AG10803 (cell line): ENCODE measurements at regions not wholly inside any gene's neighbourhood (a gene's known extent, or its start where the extent isn't known, plus 50 kb on each side); places are given as distances from the start of the nearest gene placed in this dataset.

Experiments used
- DNase-seq: peaks from one replicate; pipeline ENCODE4 v3.0.0; 2010; ENCODE audit warnings: low read depth
- H3K4me3 ChIP-seq: 2 replicates; pipeline ENCODE4 v1.5.1; 2011; ENCODE audit warnings: mild to moderate bottlenecking, low read length, control low read depth
- TF ChIP-seq, protein P1 (sequence below): conservative IDR thresholded peaks from 2 replicates; pipeline ENCODE4 v1.5.1; 2011; ENCODE audit warnings: mild to moderate bottlenecking, low read length, control low read depth, inconsistent platforms

GRCh38 chr16:52781005-52781630 lies 234.2 kb upstream of the TOX3 start:
- TF ChIP-seq, protein P1, sequence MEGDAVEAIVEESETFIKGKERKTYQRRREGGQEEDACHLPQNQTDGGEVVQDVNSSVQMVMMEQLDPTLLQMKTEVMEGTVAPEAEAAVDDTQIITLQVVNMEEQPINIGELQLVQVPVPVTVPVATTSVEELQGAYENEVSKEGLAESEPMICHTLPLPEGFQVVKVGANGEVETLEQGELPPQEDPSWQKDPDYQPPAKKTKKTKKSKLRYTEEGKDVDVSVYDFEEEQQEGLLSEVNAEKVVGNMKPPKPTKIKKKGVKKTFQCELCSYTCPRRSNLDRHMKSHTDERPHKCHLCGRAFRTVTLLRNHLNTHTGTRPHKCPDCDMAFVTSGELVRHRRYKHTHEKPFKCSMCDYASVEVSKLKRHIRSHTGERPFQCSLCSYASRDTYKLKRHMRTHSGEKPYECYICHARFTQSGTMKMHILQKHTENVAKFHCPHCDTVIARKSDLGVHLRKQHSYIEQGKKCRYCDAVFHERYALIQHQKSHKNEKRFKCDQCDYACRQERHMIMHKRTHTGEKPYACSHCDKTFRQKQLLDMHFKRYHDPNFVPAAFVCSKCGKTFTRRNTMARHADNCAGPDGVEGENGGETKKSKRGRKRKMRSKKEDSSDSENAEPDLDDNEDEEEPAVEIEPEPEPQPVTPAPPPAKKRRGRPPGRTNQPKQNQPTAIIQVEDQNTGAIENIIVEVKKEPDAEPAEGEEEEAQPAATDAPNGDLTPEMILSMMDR: no peak
- H3K4me3 ChIP-seq: no peak overlapping the region
- no peak for DNase-seq

DNA sequence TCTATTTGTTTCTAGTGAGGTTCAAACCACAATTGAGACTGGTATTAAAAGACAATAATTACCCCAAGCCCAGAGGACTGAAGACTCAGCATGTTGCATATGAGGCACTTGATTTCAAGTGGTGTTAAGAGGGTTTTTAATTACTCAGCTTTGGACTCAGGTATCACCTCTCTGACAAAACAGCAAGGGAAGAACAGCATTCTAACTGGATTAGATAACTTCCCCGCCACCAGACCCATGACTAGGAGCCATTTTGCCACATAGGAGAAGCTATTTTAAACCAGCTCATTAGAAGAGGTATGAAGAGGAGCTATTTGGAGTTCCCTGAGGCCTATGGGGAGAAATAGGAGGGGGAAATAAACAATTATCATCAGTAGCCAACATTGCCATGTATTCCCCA lies 226.1 kb upstream of the TOX3 start:
- no peak for DNase-seq
- TF ChIP-seq, protein P1: no peak

DNA sequence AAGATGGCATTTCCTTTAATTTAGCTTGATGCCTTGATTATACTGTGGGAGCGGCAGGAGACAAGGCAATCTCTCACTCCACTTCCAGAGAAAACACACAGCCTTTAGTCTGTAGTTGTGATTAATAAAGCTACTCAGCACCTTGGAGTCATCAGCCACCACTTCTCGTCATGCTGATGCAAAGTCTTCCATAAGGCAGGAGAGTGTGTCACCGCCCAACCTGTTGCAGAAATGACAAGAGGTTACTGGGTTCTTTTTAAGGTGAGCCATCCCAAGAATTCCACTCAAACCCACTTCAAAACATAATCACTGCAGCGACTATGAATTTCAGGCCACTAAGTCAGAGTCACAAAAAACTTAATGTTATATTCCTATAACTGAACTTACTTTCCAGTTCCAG lies 223.9 kb upstream of the TOX3 start:
- TF ChIP-seq, protein P1: no peak
- H3K4me3 ChIP-seq: no peak overlapping the region
- DNase-seq: no peak

More for the DNA sequence above, 226.1 kb upstream of the TOX3 start:
- H3K4me3 ChIP-seq: no peak overlapping the region

DNA sequence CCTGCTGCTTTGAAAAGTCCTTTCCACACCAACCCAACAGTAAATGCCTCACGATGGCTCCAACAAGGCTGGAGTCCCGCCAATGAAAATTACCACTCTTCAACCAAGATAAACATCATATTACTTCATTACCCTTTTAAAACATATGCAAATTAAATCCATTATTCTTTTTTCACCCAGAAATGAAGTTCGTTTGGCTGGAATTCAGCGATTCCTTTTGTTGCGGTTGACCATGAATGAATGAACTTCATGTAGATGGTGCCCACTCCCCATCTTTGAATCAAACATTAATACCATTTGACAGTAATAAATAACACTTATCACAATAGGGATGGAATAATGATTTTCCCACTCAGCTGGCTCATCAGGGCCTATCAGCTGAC lies 211.5 kb upstream of the TOX3 start:
- H3K4me3 ChIP-seq: no peak overlapping the region
- TF ChIP-seq, protein P1: no peak
- no peak for DNase-seq

GRCh38 chr16:52757746-52758472 lies 211.0 kb upstream of the TOX3 start:
- no peak for DNase-seq
- H3K4me3 ChIP-seq: no peak overlapping the region
- TF ChIP-seq, protein P1: no peak

- TF ChIP-seq, protein P1: no peak
Measured at GRCh38 chr16:52756812-52757517, 210.0 kb upstream of the TOX3 start.

More at GRCh38 chr16:52756812-52757517, 210.0 kb upstream of the TOX3 start:
- no peak overlapping the region for H3K4me3 ChIP-seq
- no peak for DNase-seq
